ENCODE measurements at regions not wholly inside any gene's neighbourhood (a gene's known extent, or its start where the extent isn't known, plus 50 kb on each side); places are given as distances from the start of the nearest gene placed in this dataset.

GRCh38 chr9:129316281-129317030 is 138.4 kb upstream of the IER5L start:
- TF ChIP-seq CTCF (IDR thresholded peaks at IDR 0.05; ENCODE audit: insufficient read depth, low read length) (no peak), POLR2AphosphoS5 (IDR thresholded peaks at IDR 0.05; ENCODE audit: low read depth) (no peak), GABPA (IDR thresholded peaks at IDR 0.05; ENCODE audit: low read depth) (no peak), SPI1 (IDR thresholded peaks at IDR 0.05; ENCODE audit: borderline replicate concordance, low read depth) (no peak)
- TF ChIP-seq, protein P1, sequence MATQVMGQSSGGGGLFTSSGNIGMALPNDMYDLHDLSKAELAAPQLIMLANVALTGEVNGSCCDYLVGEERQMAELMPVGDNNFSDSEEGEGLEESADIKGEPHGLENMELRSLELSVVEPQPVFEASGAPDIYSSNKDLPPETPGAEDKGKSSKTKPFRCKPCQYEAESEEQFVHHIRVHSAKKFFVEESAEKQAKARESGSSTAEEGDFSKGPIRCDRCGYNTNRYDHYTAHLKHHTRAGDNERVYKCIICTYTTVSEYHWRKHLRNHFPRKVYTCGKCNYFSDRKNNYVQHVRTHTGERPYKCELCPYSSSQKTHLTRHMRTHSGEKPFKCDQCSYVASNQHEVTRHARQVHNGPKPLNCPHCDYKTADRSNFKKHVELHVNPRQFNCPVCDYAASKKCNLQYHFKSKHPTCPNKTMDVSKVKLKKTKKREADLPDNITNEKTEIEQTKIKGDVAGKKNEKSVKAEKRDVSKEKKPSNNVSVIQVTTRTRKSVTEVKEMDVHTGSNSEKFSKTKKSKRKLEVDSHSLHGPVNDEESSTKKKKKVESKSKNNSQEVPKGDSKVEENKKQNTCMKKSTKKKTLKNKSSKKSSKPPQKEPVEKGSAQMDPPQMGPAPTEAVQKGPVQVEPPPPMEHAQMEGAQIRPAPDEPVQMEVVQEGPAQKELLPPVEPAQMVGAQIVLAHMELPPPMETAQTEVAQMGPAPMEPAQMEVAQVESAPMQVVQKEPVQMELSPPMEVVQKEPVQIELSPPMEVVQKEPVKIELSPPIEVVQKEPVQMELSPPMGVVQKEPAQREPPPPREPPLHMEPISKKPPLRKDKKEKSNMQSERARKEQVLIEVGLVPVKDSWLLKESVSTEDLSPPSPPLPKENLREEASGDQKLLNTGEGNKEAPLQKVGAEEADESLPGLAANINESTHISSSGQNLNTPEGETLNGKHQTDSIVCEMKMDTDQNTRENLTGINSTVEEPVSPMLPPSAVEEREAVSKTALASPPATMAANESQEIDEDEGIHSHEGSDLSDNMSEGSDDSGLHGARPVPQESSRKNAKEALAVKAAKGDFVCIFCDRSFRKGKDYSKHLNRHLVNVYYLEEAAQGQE (IDR thresholded peaks at IDR 0.05; ENCODE audit: insufficient replicate concordance, low read depth): no peak

Measured in HL-60 (cell line).